Lung (tissue), 1 donor: ENCODE measurements at regions not wholly inside any gene's neighbourhood (a gene's known extent, or its start where the extent isn't known, plus 50 kb on each side); places are given as distances from the start of the nearest gene placed in this dataset. TPM values are rescaled to one million over a fixed set of nuclear protein-coding genes. Genes with fewer than 3 reads are reported as not detected.

Experiments used
- small RNA-seq: library from RNA; depleted of rRNA; stranded (forward); fragments of <200 nt; gene quantifications from one replicate; pipeline ENCODE3, GENCODE V24; 2014; ENCODE audit warnings: low replicate concordance

Small RNAs in the stretch of these regions (small RNA-seq; reads per million reads assigned to genes)
- not detected for gene AL591926.1
- gene AL591926.4: not detected
- gene AL591926.5: not detected
- not detected for gene AL591926.6
- gene AL591926.8: not detected
- gene AL591926.9: not detected
- not detected for gene RF00019
- gene RF00156: not detected
- not detected for gene RN7SL565P
